H1 (cell line): ENCODE measurements at regions not wholly inside any gene's neighbourhood (a gene's known extent, or its start where the extent isn't known, plus 50 kb on each side); places are given as distances from the start of the nearest gene placed in this dataset.

ENCODE experiments used
- CTCF ChIA-PET: fragments of 300-600 bp; sonication (Branson Sonifier 250); formaldehyde crosslinking; loops from one replicate; lab custom pipeline; 2021; ENCODE audit not compliant: partially characterized antibody; lab: Charles Lee
- POLR2A ChIA-PET: fragments of 300-600 bp; sonication (Branson Sonifier 250); formaldehyde crosslinking; loops from one replicate; lab custom pipeline; 2021; ENCODE audit warnings: inconsistent platforms; ENCODE audit not compliant: partially characterized antibody; lab: Charles Lee
- DNase-seq, 2 experiments: peaks; one replicate each; pipeline versions ENCODE4 v3.0.0 to v3.0.0-alpha.2; 2010 to 2022; ENCODE audit warnings: low spot score in 2 of 2, low read depth in 1 of 2, mixed read lengths in 1 of 2
- FAIRE-seq: peaks from 2 replicates; lab custom pipeline; 2011; peaks lifted over from hg19 to GRCh38; lab: Jason Lieb, UNC
- H2AFZ ChIP-seq: 2 replicates; pipeline ENCODE4 v1.8.1; 2012; ENCODE audit warnings: low read length, inconsistent platforms
- H2AK5ac ChIP-seq: 2 replicates; pipeline ENCODE4 v1.6.1; 2013; ENCODE audit warnings: low read depth, low read length
- H2BK120ac ChIP-seq: replicated peaks from 2 replicates; pipeline ENCODE3; 2013; ENCODE audit warnings: low read depth, low read length, inconsistent platforms
- H2BK12ac ChIP-seq: 2 replicates; pipeline ENCODE4 v1.6.1; 2013; ENCODE audit warnings: low read depth, low read length
- H2BK15ac ChIP-seq: 2 replicates; pipeline ENCODE4 v1.6.1; 2013; ENCODE audit warnings: low read length
- H2BK20ac ChIP-seq: 2 replicates; pipeline ENCODE4 v1.6.1; 2013; ENCODE audit warnings: low read length
- H2BK5ac ChIP-seq: 2 replicates; pipeline ENCODE4 v1.6.1; 2013; ENCODE audit warnings: low read depth, low read length
- H3K14ac ChIP-seq: 2 replicates; pipeline ENCODE4 v1.6.1; 2013; ENCODE audit warnings: inconsistent platforms; ENCODE audit not compliant: insufficient read length
- H3K18ac ChIP-seq: 2 replicates; pipeline ENCODE4 v1.6.1; 2013; ENCODE audit warnings: low read length; ENCODE audit errors: extremely low read depth
- H3K23ac ChIP-seq: 2 replicates; pipeline ENCODE4 v1.6.1; 2013; ENCODE audit warnings: inconsistent platforms; ENCODE audit not compliant: insufficient read length
- H3K23me2 ChIP-seq: 2 replicates; pipeline ENCODE4 v1.6.1; 2013; ENCODE audit warnings: low read depth, low read length
- H3K27ac ChIP-seq: 2 replicates; pipeline ENCODE4 v1.6.1; 2011; ENCODE audit warnings: low read depth, low read length, inconsistent platforms
- H3K27me3 ChIP-seq, 4 experiments: replicated peaks in 1 of 4; 1 replicate in 1 of 4; 2 replicates in 3 of 4; pipeline versions ENCODE4 v1.6.1 to v1.8.1; 2011 to 2013; ENCODE audit warnings: low read length in 3 of 4, mild to moderate bottlenecking in 3 of 4, inconsistent platforms in 2 of 4, mixed read lengths in 2 of 4, moderate library complexity in 1 of 4; ENCODE audit not compliant: control insufficient read depth in 3 of 4, insufficient read depth in 3 of 4; ENCODE audit errors: extremely low read depth in 1 of 4
- H3K36me3 ChIP-seq, 4 experiments: 2 replicates each; pipeline versions ENCODE4 v1.6.1 to v1.8.1; 2011 to 2013; ENCODE audit warnings: mild to moderate bottlenecking in 4 of 4, low read length in 3 of 4, moderate library complexity in 2 of 4, control low read depth in 1 of 4, inconsistent platforms in 1 of 4; ENCODE audit not compliant: insufficient read depth in 4 of 4, control insufficient read depth in 2 of 4
- H3K4ac ChIP-seq: replicated peaks from 2 replicates; pipeline ENCODE3; 2013; ENCODE audit warnings: low read length, low read depth, mixed read lengths, inconsistent platforms; ENCODE audit not compliant: insufficient read length
- H3K4me1 ChIP-seq, 4 experiments: replicated peaks in 1 of 4; 1 replicate in 1 of 4; 2 replicates in 3 of 4; pipeline versions ENCODE4 v1.6.1 to v1.8.1; 2011 to 2013; ENCODE audit warnings: low read length in 3 of 4, inconsistent platforms in 2 of 4, mixed read lengths in 1 of 4; ENCODE audit not compliant: insufficient read depth in 4 of 4, control insufficient read depth in 3 of 4
- H3K4me2 ChIP-seq, 2 experiments: 2 replicates each; pipeline versions ENCODE4 v1.6.1 to v1.8.1; 2011 to 2013; ENCODE audit warnings: low read depth in 2 of 2, low read length in 2 of 2, control low read depth in 1 of 2, inconsistent platforms in 1 of 2, mild to moderate bottlenecking in 1 of 2; ENCODE audit not compliant: insufficient read depth in 1 of 2
- H3K4me3 ChIP-seq, 4 experiments: fragments of 200-600, 300-600 bp in 1 of 4; sonication (generic), shearing (Covaris generic), sonication (Bioruptor Twin) in 1 of 4; 2 replicates each; pipeline versions ENCODE4 v1.5.1 to v1.8.1; 2011 to 2016; ENCODE audit warnings: low read length in 4 of 4, low read depth in 3 of 4, control low read depth in 2 of 4, inconsistent platforms in 2 of 4, mild to moderate bottlenecking in 2 of 4, mixed read lengths in 1 of 4, moderate library complexity in 1 of 4; ENCODE audit not compliant: insufficient read depth in 2 of 4; ENCODE audit errors: extremely low read depth in 1 of 4
- H3K56ac ChIP-seq: replicated peaks from 2 replicates; pipeline ENCODE3; 2013; ENCODE audit warnings: low read depth, mild to moderate bottlenecking, mixed read lengths, low read length, inconsistent platforms; ENCODE audit not compliant: insufficient read length
- H3K79me1 ChIP-seq: 2 replicates; pipeline ENCODE4 v1.6.1; 2013; ENCODE audit warnings: low read depth, low read length, control low read depth
- H3K79me2 ChIP-seq, 2 experiments: 2 replicates each; pipeline versions ENCODE4 v1.6.1 to v1.8.1; 2012 to 2013; ENCODE audit warnings: low read length in 2 of 2, mild to moderate bottlenecking in 2 of 2, inconsistent platforms in 1 of 2; ENCODE audit not compliant: insufficient read depth in 2 of 2, control insufficient read depth in 1 of 2
- H3K9ac ChIP-seq, 4 experiments: replicated peaks in 1 of 4; 1 replicate in 1 of 4; 2 replicates in 3 of 4; pipeline versions ENCODE4 v1.6.1 to v1.8.1; 2011 to 2013; ENCODE audit warnings: low read depth in 3 of 4, low read length in 3 of 4, control low read depth in 2 of 4, mild to moderate bottlenecking in 2 of 4, moderate library complexity in 2 of 4, inconsistent platforms in 1 of 4; ENCODE audit errors: extremely low read depth in 1 of 4
- H3K9me3 ChIP-seq, 2 experiments: 2 replicates each; pipeline versions ENCODE4 v1.6.1 to v1.8.1; 2012 to 2013; ENCODE audit warnings: mild to moderate bottlenecking in 2 of 2, moderate library complexity in 2 of 2, control low read depth in 1 of 2, inconsistent platforms in 1 of 2, low read depth in 1 of 2, low read length in 1 of 2, mixed read lengths in 1 of 2; ENCODE audit not compliant: insufficient read depth in 2 of 2
- H4K20me1 ChIP-seq, 2 experiments: replicated peaks in 1 of 2; 2 replicates each; pipeline versions ENCODE3 to v1.8.1; 2011 to 2013; ENCODE audit warnings: inconsistent platforms in 2 of 2, low read length in 2 of 2, mild to moderate bottlenecking in 1 of 2; ENCODE audit not compliant: insufficient read depth in 2 of 2, control insufficient read depth in 1 of 2
- H4K5ac ChIP-seq: 2 replicates; pipeline ENCODE4 v1.6.1; 2013; ENCODE audit warnings: low read length, low read depth, mixed read lengths, inconsistent platforms; ENCODE audit not compliant: insufficient read length
- H4K8ac ChIP-seq: 2 replicates; pipeline ENCODE4 v1.8.0; 2013; ENCODE audit warnings: mild to moderate bottlenecking, moderate library complexity, low read length, inconsistent platforms; ENCODE audit not compliant: insufficient read depth; ENCODE audit errors: extremely low read depth
- H4K91ac ChIP-seq: replicated peaks from 2 replicates; pipeline ENCODE3; 2013; ENCODE audit warnings: low read length, mixed read lengths, inconsistent platforms; ENCODE audit not compliant: insufficient read length
- ASH2L ChIP-seq: fragments of 200-600, 300-600 bp; sonication (generic); IDR thresholded peaks from one replicate; pipeline ENCODE4 v1.7.1; 2017; ENCODE audit warnings: low read length
- CHD2 ChIP-seq: IDR thresholded peaks from 2 replicates; pipeline ENCODE4 v1.6.1; 2012; ENCODE audit warnings: low read length, improper control_type of control experiment
- EP300 ChIP-seq, 2 experiments: IDR thresholded peaks; 1 replicate in 1 of 2; 2 replicates in 1 of 2; pipeline ENCODE4 v1.6.1; 2011 to 2012; ENCODE audit warnings: low read depth in 2 of 2, low read length in 2 of 2, mild to moderate bottlenecking in 2 of 2, borderline replicate concordance in 1 of 2, inconsistent platforms in 1 of 2, moderate library complexity in 1 of 2
- KDM1A ChIP-seq: fragments of 200-600, 300-600 bp; sonication (generic); IDR thresholded peaks from 2 replicates; pipeline ENCODE4 v1.7.1; 2016; ENCODE audit warnings: mild to moderate bottlenecking, low read length, borderline replicate concordance
- KDM4A ChIP-seq: IDR thresholded peaks from one replicate; pipeline ENCODE4 v1.7.1; 2012; ENCODE audit warnings: low read depth, mild to moderate bottlenecking, moderate library complexity, low read length, inconsistent platforms; ENCODE audit not compliant: severe bottlenecking
- NRF1 ChIP-seq: IDR thresholded peaks from 2 replicates; pipeline ENCODE4 v1.6.1; 2011; ENCODE audit warnings: mild to moderate bottlenecking, low read depth, low read length, improper control_type of control experiment
- RFX5 ChIP-seq: IDR thresholded peaks from 2 replicates; pipeline ENCODE4 v1.6.1; 2011; ENCODE audit warnings: low read depth, low read length, improper control_type of control experiment, borderline replicate concordance
- SP1 ChIP-seq: IDR thresholded peaks from 2 replicates; pipeline ENCODE4 v1.6.1; 2011; ENCODE audit warnings: low read depth, low read length
- WGBS, 2 experiments: shearing (Covaris generic) in 1 of 2; methylation state at CpG; one replicate each; pipeline versions ENCODE4 v1.1.6 to v1.1.7; 2013 to 2015; ENCODE audit warnings: low lambda C conversion rate in 2 of 2, mixed read lengths in 2 of 2, inconsistent platforms in 1 of 2, low coverage in 1 of 2, missing lambda C conversion rate in 1 of 2; ENCODE audit not compliant: insufficient replicate concordance in 2 of 2, insufficient coverage in 1 of 2, insufficient read length in 1 of 2; ENCODE audit errors: extremely low coverage in 1 of 2, missing lambda C conversion rate in 1 of 2; 5-methylcytosine and 5-hydroxymethylcytosine counted together

- Histone ChIP-seq H4K8ac (no peak overlapping the region), H3K4me2 (no peak overlapping the region), H3K4me3 (no peak overlapping the region), H2BK120ac (no peak overlapping the region), H3K4ac (no peak overlapping the region), H3K9me3 (no peaks in the 10 kb centered on the region), H2AFZ (no peak overlapping the region), H3K27ac (no peak overlapping the region), H3K23me2 (no peaks in the 10 kb centered on the region), H2BK12ac (no peak overlapping the region), H2BK20ac (no peak overlapping the region), H3K23ac (no peak overlapping the region), H3K14ac (no peak overlapping the region), H4K5ac (no peak overlapping the region), H2BK15ac (no peak overlapping the region), H4K20me1 (no peaks in the 10 kb centered on the region), H3K79me2 (no peaks in the 10 kb centered on the region), H2AK5ac (no peak overlapping the region), H3K18ac (no peak overlapping the region), H3K27me3 (no peaks in the 10 kb centered on the region), H3K56ac (no peak overlapping the region), H3K36me3 (no peaks in the 10 kb centered on the region), H4K91ac (no peak overlapping the region), H3K9ac (no peak overlapping the region), H2BK5ac (no peak overlapping the region), H3K79me1 (no peaks in the 10 kb centered on the region), H3K4me1 (peaks cover 0 to 5% (median 1%) of the 10 kb centered on the region in 4 experiments; a peak in 4 of 7 replicates)
- FAIRE-seq (no peak), DNase-seq (no peak)
- CTCF ChIA-PET = interaction anchor here (0.6 to 0.9 kb wide), 4 partner anchors 30 to 118 kb away, joined by 3 to 4 read pairs (median 3); no protein-coding TSS in a partner anchor
- POLR2A ChIA-PET = interaction anchor here (0.5 to 1.8 kb wide), 4 partner anchors 22 to 102 kb away, joined by 3 to 5 read pairs (median 4); no protein-coding TSS in a partner anchor
- WGBS, 2 experiments = 93% methylated on average over 2 of the region's 2 CpGs; no CpG with 5 or more reads in 1 of the 2 experiments
- TF ChIP-seq NRF1 (no peak), KDM1A (no peak), CHD2 (no peak), KDM4A (no peak), ASH2L (no peak), SP1 (no peak), EP300 (IDR thresholded peaks at IDR 0.05; ENCODE audit: borderline replicate concordance in 1 of 2, low read depth in 2 of 2, low read length in 2 of 2) (no peak), RFX5 (no peak)
Observed at GRCh38 chr6:37088897-37089296, 81.1 kb upstream of the PIM1 start.
